ACC112 (cell line): ENCODE measurements at regions not wholly inside any gene's neighbourhood (a gene's known extent, or its start where the extent isn't known, plus 50 kb on each side); places are given as distances from the start of the nearest gene placed in this dataset.

Experiments
- H2AFZ ChIP-seq: fragments of 200-600 bp; sonication (generic); one replicate; pipeline ENCODE4 v1.6.0; 2017; ENCODE audit warnings: antibody characterized with exemption, low read length; ENCODE audit not compliant: unreplicated experiment
- H3K27ac ChIP-seq: fragments of 200-600 bp; sonication (generic); 2 replicates; pipeline ENCODE4 v1.5.1; 2014; ENCODE audit warnings: low read depth, mild to moderate bottlenecking, antibody characterized with exemption, low read length, moderate library complexity
- H3K27me3 ChIP-seq: fragments of 200-600 bp; sonication (generic); 2 replicates; pipeline ENCODE4 v1.6.1; 2014; ENCODE audit warnings: mild to moderate bottlenecking, antibody characterized with exemption, low read length, moderate library complexity, mixed read lengths; ENCODE audit not compliant: insufficient read depth
- H3K36me3 ChIP-seq: fragments of 200-600 bp; sonication (generic); 2 replicates; pipeline ENCODE4 v1.6.1; 2016; ENCODE audit warnings: mild to moderate bottlenecking, antibody characterized with exemption, low read length, moderate library complexity, mixed read lengths; ENCODE audit not compliant: insufficient read depth
- H3K4me1 ChIP-seq: fragments of 200-600 bp; sonication (generic); one replicate; pipeline ENCODE4 v1.6.1; 2016; ENCODE audit warnings: low read length, mixed read lengths; ENCODE audit not compliant: insufficient read depth, unreplicated experiment, control insufficient read depth
- H3K4me3 ChIP-seq: fragments of 200-600 bp; sonication (generic); 2 replicates; pipeline ENCODE4 v1.5.1; 2014; ENCODE audit warnings: mild to moderate bottlenecking, low read depth, low read length
- H3K79me2 ChIP-seq: fragments of 200-600 bp; sonication (generic); one replicate; pipeline ENCODE4 v1.6.0; 2016; ENCODE audit warnings: low read length; ENCODE audit not compliant: control insufficient read depth, unreplicated experiment, insufficient read depth

GRCh38 chr11:134554861-134555260 is 142.8 kb upstream of the B3GAT1 start:
- H3K36me3 ChIP-seq: no peaks in the 10 kb centered on the region
- no peaks in the 10 kb centered on the region for H3K27me3 ChIP-seq

GRCh38 chr11:134554106-134554505 is 142.1 kb upstream of the B3GAT1 start:
- no peaks in the 10 kb centered on the region for H3K36me3 ChIP-seq
- H3K79me2 ChIP-seq: no peaks in the 10 kb centered on the region
- H3K4me3 ChIP-seq: no peak overlapping the region
- no peaks in the 10 kb centered on the region for H3K27me3 ChIP-seq
- no peak overlapping the region for H2AFZ ChIP-seq
- H3K4me1 ChIP-seq: no peaks in the 10 kb centered on the region
- H3K27ac ChIP-seq: no peak overlapping the region

More at GRCh38 chr11:134554861-134555260, 142.8 kb upstream of the B3GAT1 start:
- Histone ChIP-seq H3K4me3 (no peak overlapping the region), H3K4me1 (no peaks in the 10 kb centered on the region), H3K27ac (no peak overlapping the region), H3K79me2 (no peaks in the 10 kb centered on the region), H2AFZ (no peak overlapping the region)

- Histone ChIP-seq H3K36me3 (no peaks in the 10 kb centered on the region), H2AFZ (no peak overlapping the region), H3K27me3 (no peaks in the 10 kb centered on the region), H3K4me3 (no peak overlapping the region), H3K79me2 (no peaks in the 10 kb centered on the region), H3K27ac (no peak overlapping the region), H3K4me1 (no peaks in the 10 kb centered on the region)
Measured at GRCh38 chr11:134552749-134553148, 140.7 kb upstream of the B3GAT1 start.

GRCh38 chr11:134545521-134545920 is 133.5 kb upstream of the B3GAT1 start:
- Histone ChIP-seq H3K79me2 (no peaks in the 10 kb centered on the region), H2AFZ (no peak overlapping the region)

GRCh38 chr11:134544095-134544815 is 132.2 kb upstream of the B3GAT1 start:
- Histone ChIP-seq H3K79me2 (no peaks in the 10 kb centered on the region), H3K4me3 (no peak overlapping the region), H3K27me3 (no peaks in the 10 kb centered on the region), H3K27ac (no peak overlapping the region), H3K4me1 (no peaks in the 10 kb centered on the region), H3K36me3 (no peaks in the 10 kb centered on the region), H2AFZ (no peak overlapping the region)

More at GRCh38 chr11:134545521-134545920, 133.5 kb upstream of the B3GAT1 start:
- H3K36me3 ChIP-seq: no peaks in the 10 kb centered on the region
- H3K4me3 ChIP-seq: no peak overlapping the region
- no peaks in the 10 kb centered on the region for H3K27me3 ChIP-seq
- no peaks in the 10 kb centered on the region for H3K4me1 ChIP-seq
- H3K27ac ChIP-seq: no peak overlapping the region

- H3K79me2 ChIP-seq: no peaks in the 10 kb centered on the region
Measured at GRCh38 chr11:134543645-134544044, 131.6 kb upstream of the B3GAT1 start.

GRCh38 chr11:134543241-134543640 is 131.2 kb upstream of the B3GAT1 start:
- H3K36me3 ChIP-seq: no peaks in the 10 kb centered on the region
- no peaks in the 10 kb centered on the region for H3K27me3 ChIP-seq
- H3K4me3 ChIP-seq: no peak overlapping the region
- H3K27ac ChIP-seq: no peak overlapping the region
- H2AFZ ChIP-seq: no peak overlapping the region
- no peaks in the 10 kb centered on the region for H3K79me2 ChIP-seq
- no peaks in the 10 kb centered on the region for H3K4me1 ChIP-seq

More at GRCh38 chr11:134543645-134544044, 131.6 kb upstream of the B3GAT1 start:
- no peaks in the 10 kb centered on the region for H3K36me3 ChIP-seq
- H2AFZ ChIP-seq: no peak overlapping the region
- no peaks in the 10 kb centered on the region for H3K4me1 ChIP-seq
- no peaks in the 10 kb centered on the region for H3K27me3 ChIP-seq
- no peak overlapping the region for H3K4me3 ChIP-seq
- no peak overlapping the region for H3K27ac ChIP-seq

GRCh38 chr11:134542401-134543165 is 130.5 kb upstream of the B3GAT1 start:
- H3K4me3 ChIP-seq: no peak overlapping the region
- H3K27ac ChIP-seq: no peak overlapping the region
- H3K36me3 ChIP-seq: no peaks in the 10 kb centered on the region
- no peaks in the 10 kb centered on the region for H3K79me2 ChIP-seq
- H2AFZ ChIP-seq: no peak overlapping the region
- no peaks in the 10 kb centered on the region for H3K4me1 ChIP-seq
- H3K27me3 ChIP-seq: no peaks in the 10 kb centered on the region

GRCh38 chr11:134541951-134542350 is 129.9 kb upstream of the B3GAT1 start:
- H3K4me3 ChIP-seq: no peak overlapping the region
- no peaks in the 10 kb centered on the region for H3K4me1 ChIP-seq
- H3K36me3 ChIP-seq: no peaks in the 10 kb centered on the region
- no peaks in the 10 kb centered on the region for H3K79me2 ChIP-seq
- no peaks in the 10 kb centered on the region for H3K27me3 ChIP-seq
- H3K27ac ChIP-seq: no peak overlapping the region
- no peak overlapping the region for H2AFZ ChIP-seq

- Histone ChIP-seq H2AFZ (no peak overlapping the region), H3K4me1 (no peaks in the 10 kb centered on the region), H3K27ac (no peak overlapping the region), H3K4me3 (no peak overlapping the region), H3K79me2 (no peaks in the 10 kb centered on the region), H3K36me3 (no peaks in the 10 kb centered on the region), H3K27me3 (no peaks in the 10 kb centered on the region)
Measured at GRCh38 chr11:134541355-134541754, 129.3 kb upstream of the B3GAT1 start.

GRCh38 chr11:134539285-134539684 is 127.2 kb upstream of the B3GAT1 start:
- Histone ChIP-seq H3K36me3 (no peaks in the 10 kb centered on the region), H3K27ac (no peak overlapping the region), H3K4me3 (no peak overlapping the region), H3K27me3 (no peaks in the 10 kb centered on the region), H2AFZ (no peak overlapping the region), H3K4me1 (no peaks in the 10 kb centered on the region), H3K79me2 (no peaks in the 10 kb centered on the region)
